KBM-7 (cell line): ENCODE measurements at regions not wholly inside any gene's neighbourhood (a gene's known extent, or its start where the extent isn't known, plus 50 kb on each side); places are given as distances from the start of the nearest gene placed in this dataset.
A peak's percentile ranks its signal among the peaks of the same experiment; 100 is the strongest.

Experiments used
- DNase-seq: peaks from one replicate; pipeline ENCODE4 v3.0.0-alpha.2; 2015
- in situ Hi-C: fragments of 300-500 bp; cut with MboI; formaldehyde crosslinking; loops from 2 replicates; pipeline ENCODE4 v1.14.3; 2020; ENCODE audit warnings: low sequenced_read_pairs, low pct_unique_long_range_greater_than_20kb, mixed read lengths

DNA sequence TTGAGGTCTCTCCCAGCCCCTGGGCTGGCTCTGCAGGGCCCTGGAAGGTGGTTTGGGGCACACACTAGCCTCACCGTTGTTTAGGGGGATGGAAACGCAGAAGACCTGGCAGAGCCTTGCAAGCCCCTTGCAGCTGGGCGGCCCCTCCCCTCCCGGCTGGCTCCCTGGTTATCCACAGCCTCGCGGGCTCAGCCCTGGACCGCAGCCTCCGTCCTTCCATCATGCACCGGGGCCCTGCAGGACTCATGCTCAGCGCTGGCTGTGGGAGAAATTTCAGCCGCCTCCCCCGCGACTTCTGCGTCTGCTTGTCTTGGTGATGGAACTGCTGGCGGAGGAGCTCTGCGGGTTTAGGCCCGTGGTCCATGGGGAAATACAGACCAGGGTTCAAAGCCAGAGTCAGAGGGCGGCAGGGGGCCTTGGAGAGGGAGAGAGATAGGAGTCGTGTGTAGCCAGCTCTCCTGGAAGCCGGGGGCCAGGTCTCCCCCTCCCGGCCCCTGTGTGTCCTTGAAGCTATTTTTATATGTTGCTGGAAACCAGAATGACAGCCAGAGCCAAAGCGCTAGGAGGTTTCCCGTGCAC is 75.8 kb upstream of the IER5L start:
- in situ Hi-C loops: no loop called here
- peak; percentile 42 for DNase-seq

DNA sequence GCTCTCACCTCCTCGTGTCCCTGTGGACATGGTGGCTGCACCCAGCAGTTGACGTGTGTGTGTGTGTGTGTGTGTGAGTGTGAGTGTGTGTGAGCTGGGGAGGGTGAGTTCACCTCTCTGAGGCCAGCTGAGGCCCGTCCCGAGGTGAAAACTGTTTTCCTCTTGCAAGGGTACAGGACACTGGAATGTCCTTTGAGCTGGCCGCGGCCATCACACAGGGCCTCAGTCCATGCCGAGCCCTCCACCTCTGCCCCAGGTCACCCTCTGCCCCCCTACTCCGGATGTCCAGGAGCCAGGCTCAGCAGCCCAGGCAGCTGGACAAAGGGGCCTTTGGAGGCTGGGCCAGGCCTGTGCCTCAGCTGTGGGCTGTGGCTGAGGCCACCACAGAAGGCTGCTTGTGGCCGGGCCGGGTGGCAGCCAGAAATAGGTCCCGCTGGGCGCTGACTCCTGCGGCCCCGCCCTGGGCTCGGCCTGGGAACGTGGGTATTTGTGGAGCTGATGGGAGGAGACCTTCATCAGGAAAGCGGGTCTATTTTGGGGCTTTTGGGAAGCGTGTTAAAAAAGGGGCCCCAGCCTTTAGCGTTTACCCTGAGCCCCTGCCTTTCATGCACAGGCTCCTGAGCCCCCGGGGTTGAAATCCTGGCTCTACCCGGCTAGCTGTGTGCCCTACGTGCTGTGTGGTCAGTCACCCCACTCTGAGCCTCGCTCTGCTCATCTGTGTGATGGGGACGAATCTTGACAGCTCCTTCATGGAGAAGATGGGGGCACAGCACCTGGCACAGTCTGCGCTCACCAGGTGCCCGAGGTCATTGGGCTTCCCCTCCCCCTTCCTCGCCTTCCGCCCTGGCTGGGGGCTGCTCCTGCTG is 75.1 kb upstream of the IER5L start:
- in situ Hi-C loops: no loop called here
- no peak for DNase-seq

DNA sequence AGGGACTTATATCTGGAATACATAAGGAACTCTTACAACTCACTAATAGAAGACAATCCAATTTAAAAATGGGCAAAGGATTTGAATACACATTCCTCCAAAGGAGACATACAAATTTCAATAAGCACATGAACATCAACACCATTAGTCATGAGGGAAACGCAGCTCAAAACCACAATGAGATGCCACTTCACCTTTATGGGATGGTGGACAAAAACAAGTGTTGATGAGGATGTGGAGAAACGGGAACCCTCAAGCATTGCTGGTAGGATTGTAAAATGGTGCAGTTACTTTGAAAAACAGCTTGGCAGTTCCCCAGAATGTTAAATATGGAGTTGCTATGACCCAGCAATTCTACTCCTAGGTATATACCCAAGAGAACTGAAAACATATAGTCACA is 72.7 kb upstream of the IER5L start:
- DNase-seq: no peak
- in situ Hi-C loops: no loop called here

- DNase-seq: no peak
- in situ Hi-C loops: no loop called here
These were observed 69.5 kb upstream of the IER5L start for GRCh38 chr9:129247285-129248153.

DNA sequence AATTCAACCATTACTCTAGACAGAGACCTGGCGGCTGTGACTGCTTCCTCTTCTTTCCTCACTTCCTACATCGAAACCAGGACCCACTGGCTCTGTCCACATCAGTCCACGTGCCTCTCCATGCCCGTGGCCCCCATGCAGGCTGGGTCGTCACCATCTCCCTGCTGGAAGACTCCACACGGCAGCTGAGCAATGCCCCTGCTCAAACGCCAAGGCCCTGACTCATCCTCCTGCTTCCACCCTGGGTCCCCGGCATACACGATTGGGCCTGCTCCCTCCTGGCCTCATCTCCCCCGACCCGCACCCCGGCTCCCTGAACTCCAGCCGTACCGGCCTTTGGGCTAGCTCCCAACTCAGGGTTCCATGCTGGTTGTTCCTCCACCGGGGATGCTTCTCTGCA is 67.2 kb upstream of the IER5L start:
- in situ Hi-C loops: no loop called here

DNA sequence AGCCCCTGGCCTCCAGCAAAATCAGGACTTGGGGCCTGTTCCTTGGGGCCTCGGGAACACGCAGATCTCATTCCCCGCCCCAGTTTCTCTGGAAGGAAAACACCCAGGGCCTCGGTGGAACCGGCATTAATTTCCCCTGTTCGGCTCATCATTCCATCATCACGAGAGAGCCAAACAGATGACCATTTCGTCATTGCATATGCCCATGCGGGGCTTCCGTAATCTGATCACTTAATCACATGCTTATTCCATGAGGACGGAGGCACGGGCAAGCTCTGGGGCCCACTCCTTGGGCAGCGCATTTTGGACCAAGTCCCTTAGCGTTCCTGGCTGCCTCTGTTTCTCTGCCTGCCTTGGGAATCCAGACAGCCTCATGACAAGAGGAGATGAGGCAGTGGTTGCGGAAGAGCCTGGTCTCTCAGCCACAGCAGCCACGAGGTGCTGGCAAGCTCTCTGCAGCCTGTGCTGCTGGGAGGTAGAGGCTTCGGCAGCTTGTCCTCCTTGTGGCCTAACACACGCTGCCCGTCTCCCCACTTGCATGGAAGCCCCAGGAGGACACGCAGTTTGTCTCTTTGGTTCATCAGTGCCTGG is 65.0 kb upstream of the IER5L start:
- DNase-seq: no peak
- in situ Hi-C loops: no loop called here

More for the DNA sequence above, 67.2 kb upstream of the IER5L start:
- no peak for DNase-seq

DNA sequence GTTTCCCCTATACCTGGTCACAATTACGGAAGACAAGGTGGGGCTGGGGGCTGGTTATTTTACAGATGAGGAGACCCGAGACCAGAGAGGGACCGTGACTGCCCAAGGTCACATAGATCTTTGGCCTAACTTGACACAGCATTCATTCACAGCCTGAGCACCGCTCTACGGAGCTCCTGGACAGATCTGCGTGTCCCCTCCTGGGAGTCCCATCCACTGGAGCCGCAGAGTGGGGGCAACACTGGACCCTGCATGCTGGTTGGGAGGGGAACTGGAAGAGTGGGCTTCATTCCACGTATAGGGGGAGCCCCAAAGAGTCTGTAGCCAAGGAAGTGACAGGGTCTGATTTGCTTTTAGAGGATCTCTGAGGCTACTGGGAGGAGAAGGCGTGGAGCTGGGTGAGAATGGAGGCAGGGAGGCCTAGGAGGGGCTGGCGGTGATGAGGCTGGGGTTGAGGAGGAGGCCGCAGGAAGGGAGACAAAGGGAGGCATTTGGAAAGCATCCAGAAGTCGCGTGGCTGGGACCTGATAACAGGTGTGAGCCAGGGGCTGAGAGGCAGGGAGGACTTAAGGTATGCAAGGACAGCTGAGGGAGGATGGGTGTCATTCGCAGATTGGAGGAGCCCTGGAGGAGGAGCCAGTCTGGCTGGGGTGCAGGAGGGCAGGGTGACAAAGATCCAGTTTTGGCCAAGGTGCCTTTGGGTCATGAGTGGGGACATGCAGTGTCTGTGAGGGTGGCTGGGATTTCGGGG is 64.3 kb upstream of the IER5L start:
- in situ Hi-C loops: no loop called here
- no peak for DNase-seq

DNA sequence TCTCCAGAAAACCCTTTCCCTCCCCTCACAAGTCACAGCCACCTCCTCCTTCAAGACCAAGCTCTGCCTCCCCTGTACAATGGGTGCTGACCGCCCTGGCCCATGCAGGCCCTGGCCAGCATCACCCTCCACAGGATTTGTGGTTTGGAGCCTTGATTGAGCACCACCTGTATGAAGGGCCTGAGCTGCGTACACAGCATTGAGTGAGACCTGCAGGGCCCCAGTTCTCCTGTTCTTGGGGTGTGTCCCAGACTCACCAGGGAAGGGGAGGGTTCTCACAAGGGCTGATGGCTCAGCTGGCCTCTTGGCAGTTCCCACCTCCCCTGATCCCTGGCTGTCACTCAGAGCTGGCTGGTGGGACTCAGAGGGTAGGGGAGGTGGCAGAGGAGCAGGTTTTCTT is 63.7 kb upstream of the IER5L start:
- DNase-seq: no peak
- in situ Hi-C loops: no loop called here

DNA sequence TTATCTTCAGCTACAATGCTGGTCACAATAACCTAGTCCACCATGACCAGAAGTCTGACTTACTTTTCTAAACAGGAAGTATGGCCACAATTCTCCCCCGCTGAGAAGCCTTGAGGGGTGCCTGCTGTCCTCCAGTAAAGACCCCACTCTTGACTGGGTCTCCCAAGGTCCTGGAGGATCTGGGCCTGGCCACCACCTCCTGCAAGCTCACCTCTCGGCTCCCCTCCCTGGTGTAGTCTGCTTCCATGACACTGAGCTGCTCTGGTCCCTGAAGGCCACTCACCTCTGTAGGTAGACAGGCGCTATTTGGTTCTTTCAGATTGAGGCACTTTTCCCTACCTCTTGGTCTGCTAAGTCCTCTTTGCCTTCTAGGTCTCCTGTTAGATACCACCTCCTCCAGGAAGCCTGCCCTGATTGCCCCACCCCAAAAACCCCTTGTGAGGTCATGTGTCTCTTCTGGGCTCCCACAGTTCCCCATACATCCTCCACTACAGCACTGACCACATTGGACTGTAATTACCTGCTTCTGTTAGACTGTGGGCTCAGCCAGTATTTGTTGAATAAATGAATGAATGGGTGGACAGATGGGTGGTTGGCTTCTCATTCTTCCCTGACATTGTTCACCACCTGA is 62.6 kb upstream of the IER5L start:
- in situ Hi-C loops: no loop called here
- DNase-seq: no peak

DNA sequence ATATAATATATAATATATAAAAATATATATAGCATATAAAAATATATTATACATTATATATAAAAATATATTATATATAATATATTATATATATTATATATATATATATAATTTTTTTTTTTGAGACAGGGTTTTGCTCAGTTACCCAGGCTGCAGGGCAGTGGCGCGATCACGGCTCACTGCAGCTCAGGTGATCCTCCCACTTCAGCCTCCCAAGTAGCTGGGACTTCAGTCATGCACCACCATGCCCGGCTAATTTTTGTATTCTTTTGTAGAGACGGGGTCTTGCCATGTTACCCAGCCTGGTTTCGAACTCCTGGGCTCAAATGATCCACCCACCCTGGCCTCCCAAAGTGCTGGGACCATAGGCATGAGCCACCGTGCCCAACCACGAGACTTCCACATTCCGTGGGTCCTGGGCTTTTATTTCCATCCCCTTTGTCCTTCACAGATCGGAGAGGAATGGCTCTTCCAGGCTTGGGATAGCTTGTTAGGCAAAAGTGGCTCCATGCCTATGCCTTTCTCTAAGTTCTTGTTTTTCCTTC is 62.0 kb upstream of the IER5L start:
- peak; percentile 21 for DNase-seq
- in situ Hi-C loops: no loop called here

DNA sequence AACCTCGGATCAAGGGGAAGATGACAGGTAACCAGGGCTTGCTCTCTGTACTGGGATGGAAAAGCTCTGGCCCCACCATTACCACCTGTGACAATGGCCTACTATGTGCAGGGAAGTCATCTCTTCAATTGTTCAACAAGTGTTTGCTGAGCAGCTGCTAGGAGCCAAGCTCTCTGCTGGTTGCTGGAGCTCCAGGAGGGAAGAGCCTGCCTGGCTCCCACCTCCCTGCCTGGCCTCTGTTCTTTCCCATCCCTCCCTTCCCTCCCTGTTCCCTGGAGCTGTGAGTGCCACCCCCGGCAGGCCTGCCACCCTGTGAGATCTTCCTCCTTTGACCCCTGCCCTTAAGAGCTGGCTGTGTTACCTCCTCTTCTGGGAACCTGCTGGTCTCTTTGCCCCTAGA is 59.7 kb upstream of the IER5L start:
- no peak for DNase-seq
- in situ Hi-C loops: no loop called here

GRCh38 chr9:129237164-129237611 is 59.1 kb upstream of the IER5L start:
- peak; percentile 67 for DNase-seq
- in situ Hi-C loops: no loop called here

- in situ Hi-C loops: no loop called here
- no peak for DNase-seq
These were observed 58.5 kb upstream of the IER5L start for GRCh38 chr9:129236441-129237145.

DNA sequence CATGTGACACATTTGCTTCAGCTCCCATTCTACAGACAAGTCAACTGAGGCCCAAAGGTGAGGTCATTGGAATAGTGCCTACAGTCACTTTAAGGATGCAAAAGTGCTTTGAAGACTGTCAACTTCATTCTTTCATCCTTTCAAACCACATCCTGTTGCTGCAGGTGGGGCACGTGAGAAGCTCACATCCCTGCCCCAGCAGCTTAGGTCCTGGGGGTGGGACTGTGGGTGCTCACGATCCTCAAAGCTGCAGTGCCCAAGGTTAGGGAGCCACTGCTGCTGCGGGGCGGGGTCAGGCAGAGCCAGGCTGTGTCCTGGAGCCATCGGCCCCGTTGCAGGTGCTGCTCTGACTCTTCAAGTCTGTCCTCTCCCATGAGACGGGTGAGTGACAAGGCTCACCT is 57.9 kb upstream of the IER5L start:
- in situ Hi-C loops: no loop called here
- DNase-seq: no peak

- in situ Hi-C loops: no loop called here
- DNase-seq: no peak
These were observed 57.2 kb upstream of the IER5L start for GRCh38 chr9:129235041-129235930.

GRCh38 chr9:129234491-129234890 is 56.4 kb upstream of the IER5L start:
- no peak for DNase-seq
- in situ Hi-C loops: no loop called here
